Nephron (organoid): ENCODE measurements at regions not wholly inside any gene's neighbourhood (a gene's known extent, or its start where the extent isn't known, plus 50 kb on each side); places are given as distances from the start of the nearest gene placed in this dataset.
A peak's percentile ranks its signal among the peaks of the same experiment; 100 is the strongest.

Experiments
- H3K27ac Mint-ChIP-seq, 3 experiments: 2 replicates each; pipeline ENCODE4 v1.8.0; 2020; ENCODE audit warnings: mixed read lengths in 3 of 3, mild to moderate bottlenecking in 2 of 3, moderate library complexity in 1 of 3
- H3K27me3 Mint-ChIP-seq: 2 replicates; pipeline ENCODE4 v1.8.0; 2021; ENCODE audit warnings: low read depth, mild to moderate bottlenecking, moderate library complexity, mixed read lengths
- H3K36me3 Mint-ChIP-seq: 2 replicates; pipeline ENCODE4 v1.8.0; 2020; ENCODE audit warnings: low read depth, mixed read lengths
- H3K4me1 Mint-ChIP-seq: 2 replicates; pipeline ENCODE4 v1.8.0; 2020; ENCODE audit warnings: mixed read lengths
- H3K4me3 Mint-ChIP-seq, 3 experiments: 2 replicates each; pipeline ENCODE4 v1.8.0; 2020; ENCODE audit warnings: mild to moderate bottlenecking in 3 of 3, mixed read lengths in 3 of 3, moderate library complexity in 2 of 3
- H3K9me3 Mint-ChIP-seq: 2 replicates; pipeline ENCODE4 v1.8.0; 2020; ENCODE audit warnings: mixed read lengths
- CTCF ChIP-seq, 3 experiments: fragments of 200-600 bp; sonication (generic); IDR thresholded peaks; one replicate each; pipeline ENCODE4 v1.5.0; 2021; ENCODE audit warnings: antibody characterized with exemption in 3 of 3; ENCODE audit not compliant: unreplicated experiment in 3 of 3

- Mint-ChIP-seq H3K9me3 (no peaks in the 10 kb centered on the region), H3K4me1 (peaks cover 2% of the 10 kb centered on the region), H3K27me3 (no peaks in the 10 kb centered on the region), H3K36me3 (no peaks in the 10 kb centered on the region), H3K4me3 (no peak overlapping the region), H3K27ac (no peak overlapping the region)
- no peak for TF ChIP-seq CTCF (IDR thresholded peaks at IDR 0.05; ENCODE audit: unreplicated experiment in 3 of 3)
Measured at GRCh38 chr6:74755778-74756177, 450.1 kb downstream of the COL12A1 start.

GRCh38 chr6:74755196-74755595 lies 450.7 kb downstream of the COL12A1 start:
- peaks cover 5% of the 10 kb centered on the region for H3K4me1 Mint-ChIP-seq

GRCh38 chr6:74753883-74754600 lies 451.8 kb downstream of the COL12A1 start:
- Mint-ChIP-seq H3K4me1 (peaks cover 9% of the 10 kb centered on the region), H3K4me3 (no peak overlapping the region), H3K27ac (no peak overlapping the region), H3K27me3 (no peaks in the 10 kb centered on the region), H3K36me3 (no peaks in the 10 kb centered on the region), H3K9me3 (no peaks in the 10 kb centered on the region)
- no peak for TF ChIP-seq CTCF (IDR thresholded peaks at IDR 0.05; ENCODE audit: unreplicated experiment in 3 of 3)

More at GRCh38 chr6:74755196-74755595, 450.7 kb downstream of the COL12A1 start:
- Mint-ChIP-seq H3K36me3 (no peaks in the 10 kb centered on the region), H3K9me3 (no peaks in the 10 kb centered on the region), H3K27ac (no peak overlapping the region), H3K27me3 (no peaks in the 10 kb centered on the region), H3K4me3 (no peak overlapping the region)
- no peak for TF ChIP-seq CTCF (IDR thresholded peaks at IDR 0.05; ENCODE audit: unreplicated experiment in 3 of 3)

GRCh38 chr6:74752303-74752702 lies 453.6 kb downstream of the COL12A1 start:
- no peak for TF ChIP-seq CTCF (IDR thresholded peaks at IDR 0.05; ENCODE audit: unreplicated experiment in 3 of 3)
- H3K27me3 Mint-ChIP-seq = no peaks in the 10 kb centered on the region
- no peak overlapping the region for H3K4me3 Mint-ChIP-seq
- H3K9me3 Mint-ChIP-seq = no peaks in the 10 kb centered on the region
- H3K4me1 Mint-ChIP-seq = peaks cover 9% of the 10 kb centered on the region
- no peaks in the 10 kb centered on the region for H3K36me3 Mint-ChIP-seq
- no peak overlapping the region for H3K27ac Mint-ChIP-seq

GRCh38 chr6:74750826-74751225 lies 455.0 kb downstream of the COL12A1 start:
- Mint-ChIP-seq H3K27ac (peak overlapping the region in 1 of 3 experiments; percentile 46), H3K4me1 (peaks cover 9% of the 10 kb centered on the region), H3K9me3 (no peaks in the 10 kb centered on the region), H3K36me3 (no peaks in the 10 kb centered on the region), H3K27me3 (no peaks in the 10 kb centered on the region), H3K4me3 (no peak overlapping the region)
- TF ChIP-seq CTCF (IDR thresholded peaks at IDR 0.05; ENCODE audit: unreplicated experiment in 3 of 3) = no peak
